Activated CD4-positive, alpha-beta T cell treated with anti-CD3 and anti-CD28 coated beads for 24 hours (primary cell): ENCODE measurements at regions not wholly inside any gene's neighbourhood (a gene's known extent, or its start where the extent isn't known, plus 50 kb on each side); places are given as distances from the start of the nearest gene placed in this dataset.
"Not testable (repeated sequence)": the region's sequence is repeated elsewhere in the genome, so short reads cannot be mapped to it uniquely, and the experiment has no call there.

ENCODE experiments used
- DNase-seq, 2 donors: peaks; one replicate each; pipeline ENCODE4 v3.0.0-alpha.2; 2020; ENCODE audit warnings: low read depth in 2 of 2

DNA sequence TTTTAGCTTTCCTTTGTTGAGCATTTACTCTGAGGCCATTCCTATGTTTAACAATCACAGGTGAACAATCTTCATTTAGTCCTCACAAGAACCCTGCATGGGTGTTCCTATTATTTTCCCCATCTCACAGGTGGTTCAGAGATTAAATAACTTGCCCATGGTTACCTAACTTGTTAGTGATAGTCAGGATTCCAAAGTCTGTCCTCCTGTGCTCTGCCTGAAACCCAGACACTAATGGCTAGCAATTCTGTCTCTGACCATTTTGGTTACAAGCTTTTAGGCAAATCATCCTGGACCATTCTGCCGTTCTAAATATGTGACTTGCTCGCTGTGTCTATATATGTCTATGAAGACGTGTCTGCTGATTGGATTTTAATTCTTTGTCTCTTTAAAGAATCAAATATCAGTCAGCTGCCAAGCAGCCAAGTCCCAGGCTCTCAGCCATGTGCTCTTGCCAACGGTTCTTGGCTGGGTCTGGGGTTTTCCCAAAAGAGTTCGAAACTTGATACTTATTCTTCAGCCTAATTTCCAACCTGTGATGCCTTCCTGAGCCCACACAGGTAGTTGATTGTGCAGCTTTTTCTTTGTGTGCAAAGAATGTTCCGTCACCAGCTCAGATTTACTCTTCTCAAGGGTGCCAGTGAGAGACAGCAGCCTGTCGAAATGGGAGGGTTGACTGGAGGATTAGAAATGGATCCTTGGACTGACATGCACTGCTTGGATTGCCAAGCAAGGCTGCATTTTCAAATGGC is 121.7 kb downstream of the NREP start:
- DNase-seq = no peak

DNA sequence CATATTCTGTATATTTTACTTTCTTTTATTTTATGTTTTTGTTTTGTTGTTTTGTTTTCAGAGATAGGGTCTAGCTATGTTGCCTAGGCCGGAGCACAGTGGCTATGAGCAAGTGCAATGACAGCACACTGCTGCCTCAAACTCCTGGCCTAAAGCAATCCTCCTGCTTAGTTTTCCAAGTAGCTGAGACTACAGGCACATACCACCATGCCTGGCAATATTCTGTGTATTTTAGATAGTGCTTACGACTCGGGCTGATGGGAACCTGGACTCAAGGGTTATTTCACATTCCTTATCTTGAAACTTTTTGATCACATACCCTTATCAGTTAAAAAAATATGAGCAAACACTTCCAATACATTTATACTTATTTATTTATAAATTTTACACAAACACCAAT is 119.0 kb upstream of the STARD4 start:
- no peak for DNase-seq

DNA sequence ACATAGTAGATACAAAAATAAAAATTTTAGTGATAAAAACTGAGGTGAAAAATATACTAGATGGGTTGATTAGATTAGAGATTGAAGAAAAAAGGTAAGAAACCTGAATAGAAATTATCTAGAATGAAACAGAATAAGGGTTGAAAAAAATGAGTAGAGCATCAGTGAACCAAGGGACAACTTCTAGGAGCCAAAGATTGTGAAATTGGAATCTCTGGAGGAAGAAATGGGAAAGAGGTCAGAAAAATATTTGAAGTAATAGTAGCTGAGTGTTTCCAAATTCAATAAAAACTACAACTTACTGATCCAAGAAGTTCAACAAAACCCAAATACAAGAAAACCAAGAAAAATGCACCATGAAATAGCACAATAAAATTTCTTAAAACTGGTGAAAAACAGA is 116.6 kb upstream of the STARD4 start:
- DNase-seq = no peak

DNA sequence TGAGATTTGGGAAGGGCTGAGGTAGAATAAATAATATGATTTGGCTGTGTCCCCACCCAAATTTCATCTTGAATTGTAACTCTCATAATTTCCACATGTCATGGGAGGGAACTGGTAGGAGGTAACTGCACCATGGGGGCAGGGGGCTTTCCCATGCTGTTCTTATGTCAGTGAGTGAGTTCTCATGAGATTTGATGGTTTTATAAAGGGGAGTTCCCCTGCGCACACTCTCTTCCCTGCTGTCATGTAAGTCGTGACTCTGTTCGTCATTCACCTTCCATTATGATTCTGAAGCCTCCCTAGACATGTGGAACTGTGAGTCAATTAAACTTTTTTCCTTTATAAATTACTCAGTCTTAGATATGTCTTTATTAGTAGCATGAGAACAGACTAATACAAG is 115.5 kb upstream of the STARD4 start:
- peak; percentile 5 to 6 for DNase-seq

DNA sequence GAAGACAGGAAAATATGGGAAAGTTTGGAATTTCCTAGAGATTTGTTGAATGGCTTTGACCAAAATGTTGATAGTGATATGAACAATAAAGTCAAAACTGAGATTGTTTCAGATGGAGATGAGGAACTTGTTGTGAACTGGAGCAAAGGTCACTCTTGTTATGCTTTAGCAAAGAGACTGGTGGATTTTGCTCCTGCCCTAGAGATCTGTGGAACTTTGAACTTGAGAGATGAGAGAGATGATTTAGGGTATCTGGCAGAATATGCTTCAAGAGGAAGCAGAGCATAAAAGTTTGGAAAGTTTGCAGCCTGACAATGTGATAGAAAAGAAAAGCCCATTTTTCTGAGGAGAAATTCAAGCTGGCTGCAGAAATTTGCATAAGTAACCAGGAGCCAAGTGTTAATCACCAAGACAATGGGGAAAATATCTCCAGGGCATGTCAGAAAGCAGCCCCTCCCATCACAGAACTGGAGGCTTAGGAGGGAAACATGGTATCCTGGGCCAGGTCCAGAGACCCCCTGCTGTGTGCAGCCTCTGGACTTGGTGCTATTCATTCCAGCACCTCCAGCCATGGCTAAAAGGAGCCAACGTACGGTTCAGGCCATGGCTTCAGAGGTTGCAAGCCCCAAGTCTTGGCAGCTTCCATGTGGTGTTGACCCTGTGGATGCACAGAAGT is 114.3 kb upstream of the STARD4 start:
- DNase-seq = no peak

DNA sequence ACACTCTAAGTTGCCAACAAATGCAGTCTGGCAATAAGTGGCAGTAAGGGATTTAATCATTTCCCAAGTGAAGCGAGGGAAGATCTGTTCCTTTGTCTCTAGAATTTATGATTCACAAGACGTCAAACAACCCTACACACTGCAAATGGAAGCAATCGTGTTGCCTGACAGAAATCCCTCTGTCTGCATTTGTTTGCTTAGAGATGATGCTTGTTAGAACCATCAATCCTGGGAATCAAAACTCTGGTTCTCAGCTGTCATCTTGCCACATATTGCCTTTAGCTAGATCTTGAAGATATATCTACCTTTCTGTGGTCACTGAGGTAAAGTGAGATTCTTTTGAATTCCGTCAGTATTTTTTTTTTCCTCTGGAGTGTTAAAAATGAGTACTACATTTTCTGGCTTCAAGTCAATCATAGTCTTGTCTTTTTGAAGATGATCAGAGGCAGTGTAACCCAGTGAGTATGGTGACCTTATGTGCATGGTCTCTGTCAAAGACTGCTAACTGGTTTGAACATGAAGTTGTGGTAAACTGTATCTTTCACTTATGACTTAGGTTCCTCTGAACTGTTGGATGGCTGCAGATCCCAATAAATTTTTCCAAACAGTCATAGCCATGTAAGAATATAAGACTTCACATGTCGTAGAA is 106.4 kb upstream of the STARD4 start:
- DNase-seq = no peak

DNA sequence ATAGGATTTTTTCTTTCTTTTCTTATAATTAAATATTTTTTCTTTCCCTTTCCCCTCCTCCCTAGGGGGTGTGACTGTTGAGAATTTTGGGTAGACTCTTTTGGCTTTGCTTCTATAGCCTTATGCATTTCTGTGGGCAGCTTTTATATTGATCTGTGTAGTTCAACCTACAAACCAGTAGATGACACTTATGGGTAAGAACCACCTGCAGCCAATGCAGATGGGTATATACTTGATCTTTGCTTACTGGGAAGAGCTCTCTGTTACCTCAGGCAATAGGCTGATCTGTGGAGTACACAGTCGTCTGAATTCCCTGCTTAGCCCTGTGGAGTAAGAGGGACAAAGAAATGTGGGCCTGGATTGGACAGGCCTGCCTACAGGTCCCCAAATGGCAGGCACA is 102.7 kb upstream of the STARD4 start:
- DNase-seq = no peak

DNA sequence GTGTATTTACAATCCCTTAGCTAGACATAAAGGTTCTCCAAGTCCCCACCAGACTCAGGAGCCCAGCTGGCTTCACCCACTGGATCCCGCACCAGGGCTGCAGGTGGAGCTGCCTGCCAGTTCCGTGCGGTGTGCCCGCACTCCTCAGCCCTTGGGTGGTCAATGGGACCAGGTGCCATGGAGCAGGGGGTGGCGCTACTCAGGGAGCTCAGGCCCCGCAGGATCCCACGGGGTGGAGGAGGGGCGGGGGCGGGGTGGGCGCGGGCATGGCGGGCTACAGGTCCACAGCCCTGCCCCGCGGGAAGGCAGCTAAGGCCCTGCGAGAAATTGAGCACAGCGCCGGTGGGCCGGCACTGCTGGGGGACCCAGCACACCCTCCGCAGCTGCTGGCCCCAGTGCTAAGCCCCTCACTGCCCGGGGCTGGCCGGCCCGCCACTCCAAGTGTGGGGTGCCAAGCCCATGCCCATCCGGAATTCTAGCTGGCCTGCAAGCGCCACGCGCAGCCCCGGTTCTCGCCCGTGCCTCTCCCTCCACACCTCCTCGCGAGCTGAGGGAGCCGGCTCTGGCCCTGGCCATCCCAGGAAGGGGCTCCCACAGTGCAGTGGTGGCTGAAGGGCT is 99.8 kb upstream of the STARD4 start:
- DNase-seq = not testable (repeated sequence)

DNA sequence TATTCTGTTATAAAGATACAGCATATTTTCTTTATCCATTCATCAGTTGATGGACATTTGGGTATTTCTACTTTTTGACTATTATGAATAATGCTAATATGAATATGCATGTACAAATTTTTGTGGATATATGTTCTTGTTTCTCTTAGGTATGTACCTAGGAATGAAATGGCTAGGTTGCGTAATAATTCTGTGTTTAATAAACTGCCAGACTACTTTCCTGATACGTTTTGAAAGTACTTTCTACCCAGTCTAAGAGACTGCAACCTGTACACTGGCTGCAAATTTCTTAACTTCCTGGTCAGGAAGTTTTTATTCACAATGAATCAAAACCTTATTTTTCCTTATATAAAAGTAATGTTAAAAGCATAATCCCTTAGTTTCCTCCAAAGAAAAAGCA is 93.9 kb upstream of the STARD4 start:
- DNase-seq = no peak

DNA sequence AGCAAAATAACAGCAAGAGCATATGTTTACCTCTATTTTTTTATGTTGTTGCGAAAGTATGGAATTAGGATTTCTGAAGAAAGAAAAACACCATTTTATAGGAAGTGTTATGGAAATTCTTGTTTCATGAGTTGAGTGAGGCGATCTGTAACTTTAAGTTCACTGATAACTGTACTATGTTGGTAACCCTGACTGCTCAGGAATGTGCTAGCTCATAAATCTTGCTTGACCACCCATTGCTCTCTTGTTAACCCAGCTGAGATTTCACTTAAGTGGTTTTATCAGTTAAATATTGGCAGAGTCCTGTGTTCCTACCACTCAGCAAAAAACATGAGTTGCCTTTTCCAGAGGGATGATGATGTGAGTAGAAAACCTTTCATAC is 91.1 kb upstream of the STARD4 start:
- no peak for DNase-seq

DNA sequence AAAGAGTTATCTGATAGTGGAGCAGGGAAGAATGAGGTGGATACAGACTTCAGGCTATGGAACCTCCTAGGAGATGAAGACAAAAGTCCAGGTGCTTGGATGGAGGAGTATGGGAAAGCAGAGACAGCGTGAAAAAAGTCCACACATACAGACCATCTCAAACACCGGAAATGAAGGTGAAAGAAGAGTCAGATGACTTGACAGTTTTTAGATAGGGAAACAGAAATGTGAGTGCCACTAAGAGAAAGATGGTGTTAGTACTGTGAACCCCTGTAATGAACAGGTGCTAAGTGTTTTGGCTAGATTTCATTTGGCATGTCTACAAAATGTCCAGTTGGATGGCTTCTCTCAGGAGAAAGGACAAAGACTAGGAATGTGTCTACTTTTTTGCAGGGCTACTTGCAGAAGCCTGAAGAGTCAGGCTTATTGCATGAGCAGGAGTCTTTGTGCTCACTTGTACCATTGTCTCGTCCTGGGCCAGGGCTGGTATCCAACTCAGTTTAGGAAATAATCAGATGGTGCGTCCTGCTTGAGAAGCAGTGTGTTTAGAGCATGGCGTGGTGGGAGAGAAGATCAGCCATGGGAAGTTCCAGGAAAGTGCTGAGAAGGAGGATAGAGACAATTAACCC is 90.6 kb upstream of the STARD4 start:
- no peak for DNase-seq

DNA sequence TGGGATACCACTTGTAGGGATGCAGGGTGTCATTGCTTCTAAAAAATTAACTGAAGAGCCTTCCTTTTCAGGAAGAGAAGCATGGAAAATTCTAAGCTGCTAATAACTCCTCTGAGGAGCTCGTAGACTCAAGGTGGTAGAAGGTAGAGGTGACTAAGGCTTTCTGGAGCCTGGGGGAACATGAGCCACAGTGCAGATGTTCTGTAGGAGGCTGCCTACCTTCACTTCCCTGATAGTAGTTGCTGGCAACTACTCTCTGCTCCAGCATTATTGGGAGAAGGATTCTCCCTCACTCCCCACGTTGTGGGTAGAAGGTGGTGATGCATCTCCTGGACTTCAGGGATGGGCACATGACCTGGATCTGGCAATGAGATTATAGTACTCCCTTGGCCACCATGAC is 86.7 kb upstream of the STARD4 start:
- no peak for DNase-seq

DNA sequence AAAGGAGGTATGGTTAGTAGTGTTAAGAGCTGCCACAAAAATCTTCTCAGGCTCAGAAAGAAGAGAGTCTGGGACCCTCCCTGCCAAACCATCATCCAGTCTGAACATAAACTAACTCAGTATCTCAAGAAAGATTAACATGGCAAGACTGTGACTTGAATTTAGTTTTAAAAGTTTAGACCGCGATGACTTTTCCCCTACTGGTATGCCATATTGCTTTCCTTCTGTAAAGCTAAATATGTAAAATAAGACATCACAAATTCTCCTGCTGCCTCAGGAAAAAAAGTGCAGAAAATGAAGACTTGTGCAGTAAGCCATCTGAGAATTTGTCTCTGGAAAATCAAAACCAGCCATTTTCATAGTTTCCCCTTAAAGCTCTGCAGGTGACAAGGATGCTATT is 85.2 kb upstream of the STARD4 start:
- no peak for DNase-seq

DNA sequence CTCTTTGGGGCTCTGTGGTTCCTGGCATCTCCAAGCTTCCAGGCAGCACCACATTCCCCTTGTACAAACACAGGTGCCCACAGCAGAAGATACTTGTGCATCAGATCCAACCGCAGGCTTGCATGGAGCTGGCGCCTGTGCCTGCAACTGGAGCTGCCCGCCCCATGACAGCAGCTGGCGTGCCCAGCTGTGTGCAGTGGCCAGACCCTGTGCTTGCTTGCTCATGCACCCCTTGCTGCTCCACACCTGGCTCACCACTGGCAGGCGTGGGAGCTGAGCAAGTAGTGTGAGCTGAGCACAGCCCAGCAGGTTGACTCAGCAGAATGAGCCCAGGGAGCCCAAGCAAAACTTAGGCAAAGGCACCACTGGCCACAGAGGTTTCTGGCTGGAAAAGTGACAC is 84.4 kb upstream of the STARD4 start:
- no peak for DNase-seq

DNA sequence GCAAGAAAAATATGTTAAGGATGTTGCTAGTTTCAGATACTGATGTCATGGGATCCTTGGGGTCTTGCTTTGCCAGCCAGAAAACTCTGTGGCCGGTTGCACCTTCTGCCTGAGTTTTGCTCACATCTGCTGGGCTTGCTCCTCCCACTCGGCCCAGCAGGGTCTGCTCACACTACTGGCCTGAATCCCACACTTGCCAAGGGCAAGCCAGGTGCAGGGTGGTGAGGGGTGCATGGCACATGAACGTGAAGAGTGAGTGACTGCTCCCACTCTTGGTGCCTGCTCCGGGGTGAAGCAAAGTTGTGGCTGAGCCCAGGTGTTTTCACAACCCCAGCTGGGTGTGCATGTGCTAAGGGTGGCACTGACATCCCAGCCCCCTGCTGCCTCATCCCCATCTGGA is 83.1 kb upstream of the STARD4 start:
- DNase-seq = no peak

DNA sequence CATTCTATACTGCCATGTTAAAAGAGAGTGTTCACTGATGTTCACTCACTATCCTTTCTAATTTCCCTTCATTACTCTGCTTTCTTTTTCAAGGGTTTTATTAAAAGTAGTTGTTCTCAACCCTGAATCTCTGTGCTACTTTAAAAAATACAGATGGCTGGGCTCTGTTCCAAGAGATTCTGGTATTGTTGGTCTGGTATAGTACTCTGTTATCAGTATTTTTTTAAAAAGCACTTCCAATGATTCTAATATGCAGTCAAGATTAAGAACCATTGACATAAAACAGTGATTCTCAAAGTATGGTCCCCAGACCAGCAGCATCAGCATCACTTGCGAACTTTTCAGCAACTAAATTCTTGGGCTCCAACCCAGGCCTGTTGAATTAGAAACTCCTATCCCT is 77.0 kb upstream of the STARD4 start:
- DNase-seq = no peak

DNA sequence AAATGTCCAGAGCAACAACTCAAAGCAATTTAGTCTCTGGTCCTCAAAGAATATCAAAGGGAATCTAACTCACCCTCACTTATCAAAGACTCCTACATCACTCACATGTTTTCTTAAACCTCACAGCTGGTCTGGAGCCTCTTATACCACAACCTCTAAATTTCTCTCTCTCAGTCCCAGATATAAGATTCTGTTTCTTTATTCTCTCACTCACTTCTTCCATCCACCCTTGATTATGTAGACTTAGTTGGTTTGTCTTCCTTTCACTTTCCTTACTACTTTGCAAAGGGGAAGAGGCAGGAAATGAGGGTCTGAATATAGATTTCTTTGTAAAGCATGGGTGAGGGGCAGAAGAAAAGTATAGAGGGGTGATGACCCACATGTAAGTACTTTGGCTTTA is 75.4 kb upstream of the STARD4 start:
- no peak for DNase-seq

DNA sequence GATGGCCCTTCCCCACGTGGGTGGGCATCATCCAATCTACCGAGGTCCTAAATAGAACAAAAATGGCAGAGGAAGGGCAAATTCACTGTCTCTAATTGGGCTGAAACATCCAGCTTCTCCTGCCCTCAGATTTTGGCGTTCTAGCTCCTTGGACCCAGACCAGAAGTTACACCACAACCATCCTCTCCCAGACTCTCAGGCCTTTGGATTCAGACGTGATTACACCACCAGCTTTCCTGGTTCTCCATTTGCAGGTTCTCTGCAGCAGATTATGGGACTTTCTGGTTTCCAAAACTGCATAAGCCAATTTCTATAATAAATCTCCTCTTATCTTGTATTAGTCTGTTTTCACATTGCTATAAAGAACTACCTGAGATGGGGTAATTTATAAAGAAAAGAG is 73.6 kb upstream of the STARD4 start:
- no peak for DNase-seq

DNA sequence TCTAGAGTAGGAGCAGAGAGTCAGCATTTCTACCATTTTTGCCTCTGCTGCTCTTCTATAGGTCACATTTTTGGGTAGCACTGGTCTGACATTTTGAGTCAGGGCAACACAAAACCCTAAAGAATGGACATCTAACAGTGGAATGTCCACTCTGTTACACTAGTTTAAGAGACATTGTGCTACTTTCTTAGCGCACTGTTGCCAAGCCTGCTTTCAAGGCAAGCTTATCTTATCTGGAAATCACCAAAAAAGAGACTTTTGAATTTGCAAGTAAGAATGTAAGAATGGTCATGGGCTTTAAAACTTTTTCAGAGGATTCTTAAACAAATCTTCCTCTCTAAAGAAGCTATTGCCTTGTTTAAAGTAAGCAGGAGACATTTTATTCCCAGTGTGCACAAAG is 73.0 kb upstream of the STARD4 start:
- DNase-seq = no peak

DNA sequence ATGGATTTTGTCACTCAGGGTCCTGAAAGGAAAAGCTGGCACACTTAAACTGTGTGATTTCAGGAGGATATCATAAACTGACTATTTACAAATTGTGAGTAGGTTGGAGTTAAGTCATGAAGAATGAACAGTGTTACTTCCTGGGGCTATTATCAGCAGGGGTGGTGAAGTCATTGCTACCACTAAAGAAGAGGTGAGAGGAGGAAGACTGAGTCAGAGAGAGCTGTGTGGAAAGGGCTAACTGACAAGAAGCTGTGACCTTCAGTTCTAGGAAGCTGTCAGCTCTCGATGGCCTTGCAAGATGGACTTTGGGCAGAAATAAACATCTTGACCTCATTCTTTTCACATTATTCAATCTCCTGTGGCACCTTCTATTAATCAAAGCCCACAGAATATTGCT is 72.3 kb upstream of the STARD4 start:
- no peak for DNase-seq

DNA sequence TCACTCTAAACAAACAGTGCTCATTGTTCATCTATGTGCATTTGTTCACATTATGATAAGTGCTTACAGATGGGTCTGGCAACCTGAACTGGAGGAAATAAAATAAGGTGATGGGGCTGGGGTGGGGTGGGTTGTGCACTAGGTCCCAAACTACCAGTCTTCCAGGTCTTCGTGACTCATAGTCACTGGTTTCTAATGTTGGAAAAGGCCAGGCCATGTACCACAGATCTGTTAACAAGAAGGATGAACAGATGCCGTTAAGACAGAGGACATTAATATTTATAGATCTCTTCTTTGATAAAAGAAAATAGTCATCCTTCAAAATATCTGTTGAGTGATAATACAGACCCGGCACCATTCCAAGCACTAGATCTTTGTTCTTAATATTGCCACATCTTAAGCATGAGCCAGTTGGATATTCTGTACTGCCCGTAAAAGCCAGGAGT is 71.4 kb upstream of the STARD4 start:
- DNase-seq = no peak

DNA sequence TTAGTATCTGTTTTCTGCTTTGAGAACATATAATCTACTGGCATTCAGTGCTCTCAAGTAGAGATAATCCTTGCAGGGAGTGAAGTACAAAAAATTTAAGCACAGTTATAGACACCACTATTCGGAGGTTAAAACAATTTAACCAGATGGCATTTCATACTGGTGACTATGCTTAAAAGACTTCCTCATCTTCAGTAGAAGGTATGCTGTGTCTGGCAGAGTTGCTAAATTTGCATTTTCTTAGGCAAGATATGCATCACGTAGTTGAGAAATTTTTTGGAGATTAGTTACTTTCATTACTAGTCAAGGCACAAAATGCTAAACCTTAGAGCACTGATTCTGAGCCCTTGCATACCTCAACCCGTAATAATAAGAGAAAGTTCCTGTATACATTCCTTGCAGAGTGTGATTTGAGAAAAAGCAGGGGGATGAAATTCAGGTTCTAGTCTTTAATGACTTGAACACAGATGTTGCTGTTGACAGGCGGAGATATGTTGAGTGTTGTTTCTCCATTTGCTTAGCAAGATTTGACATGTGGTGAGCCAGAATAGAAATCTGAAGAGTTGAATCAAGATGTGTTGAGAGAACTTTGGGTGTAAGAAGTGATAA is 70.8 kb upstream of the STARD4 start:
- DNase-seq = no peak
